H4 (cell line): ENCODE measurements at regions not wholly inside any gene's neighbourhood (a gene's known extent, or its start where the extent isn't known, plus 50 kb on each side); places are given as distances from the start of the nearest gene placed in this dataset.
"Not testable (repeated sequence)": the region's sequence is repeated elsewhere in the genome, so short reads cannot be mapped to it uniquely, and the experiment has no call there.

Experiments used
- DNase-seq: peaks from one replicate; pipeline ENCODE4 v3.0.0-alpha.2; 2015; ENCODE audit warnings: low spot score

GRCh38 chr3:94596887-94597566 is 534.2 kb downstream of the NSUN3 start:
- no peak for DNase-seq

- DNase-seq: no peak
These were observed 544.9 kb downstream of the NSUN3 start for GRCh38 chr3:94607778-94608177.

- no peak for DNase-seq
These were observed 547.0 kb downstream of the NSUN3 start for GRCh38 chr3:94609908-94610307.

DNA sequence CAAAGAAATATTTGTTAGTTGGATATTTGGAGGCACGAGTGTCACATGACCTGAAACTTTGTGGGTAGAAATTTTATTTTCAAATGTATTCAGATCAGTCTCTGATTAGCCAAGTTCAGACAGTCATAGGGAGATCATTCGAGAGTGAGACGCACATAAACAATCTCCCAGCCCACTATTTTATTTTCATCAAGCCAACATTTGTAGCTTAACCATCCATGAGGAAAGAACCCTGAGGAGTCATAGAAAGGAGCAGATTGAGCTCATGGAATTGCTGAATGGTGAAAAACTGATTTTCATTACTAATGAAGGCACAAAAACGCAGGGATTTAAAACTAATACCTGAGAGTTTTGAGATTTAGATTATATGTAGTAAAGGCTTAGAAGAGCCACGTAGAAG is 548.7 kb downstream of the NSUN3 start:
- DNase-seq: no peak

GRCh38 chr3:94612631-94613030 is 549.8 kb downstream of the NSUN3 start:
- no peak for DNase-seq

DNA sequence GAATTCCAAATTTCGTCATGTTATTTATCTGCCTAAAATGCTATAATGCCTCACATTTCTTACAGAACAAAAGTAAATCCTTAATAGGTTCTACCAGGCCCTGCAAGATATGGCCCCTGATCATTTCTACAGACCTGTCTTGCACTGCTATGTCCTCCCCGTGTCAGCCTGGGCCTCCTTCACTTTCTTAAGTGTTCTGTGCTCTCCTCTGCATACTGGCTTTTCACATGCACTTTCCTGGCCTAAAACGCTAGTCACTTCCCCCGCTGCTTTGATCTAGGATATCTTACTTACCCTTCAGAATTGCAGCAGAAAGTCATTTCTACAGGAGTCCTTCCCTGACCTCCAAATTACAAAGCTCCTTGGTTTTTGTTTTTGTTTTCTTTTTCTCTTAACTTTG is 551.3 kb downstream of the NSUN3 start:
- DNase-seq: no peak

DNA sequence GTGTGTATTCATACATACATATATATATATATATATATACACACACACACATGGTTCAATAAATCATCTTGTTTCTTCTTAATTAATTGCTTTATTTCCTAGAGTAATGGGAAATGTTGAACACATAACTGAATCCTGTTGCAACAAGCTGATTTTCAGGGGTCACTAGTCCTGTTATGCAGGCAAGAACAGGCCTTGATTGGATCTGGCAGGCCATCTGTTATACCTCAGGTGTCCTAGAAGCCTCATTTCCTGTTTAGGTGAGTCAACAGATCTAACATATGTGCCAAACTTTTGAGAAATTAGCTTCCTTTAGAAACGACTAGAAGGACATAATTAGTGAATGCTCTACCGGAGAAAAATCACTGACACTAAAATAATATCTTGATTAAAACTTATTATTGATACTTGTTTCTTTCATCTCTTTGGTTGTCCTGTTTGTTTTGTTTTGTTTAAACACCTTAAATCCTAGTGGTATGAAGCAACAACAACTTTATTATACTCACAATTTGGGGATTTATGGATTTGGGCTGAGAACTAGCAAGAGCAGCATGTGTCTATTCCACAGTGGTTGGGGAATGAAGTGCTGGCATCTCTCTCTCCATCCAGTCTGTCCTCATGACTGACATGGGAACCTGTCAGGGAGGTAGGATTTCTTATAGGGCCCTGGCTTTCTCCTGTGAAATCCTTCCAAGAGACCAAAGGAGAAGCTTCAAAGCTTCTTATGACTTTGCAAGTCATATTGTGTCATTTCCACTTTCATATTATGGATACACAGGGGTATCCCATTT is 552.6 kb downstream of the NSUN3 start:
- DNase-seq: no peak

DNA sequence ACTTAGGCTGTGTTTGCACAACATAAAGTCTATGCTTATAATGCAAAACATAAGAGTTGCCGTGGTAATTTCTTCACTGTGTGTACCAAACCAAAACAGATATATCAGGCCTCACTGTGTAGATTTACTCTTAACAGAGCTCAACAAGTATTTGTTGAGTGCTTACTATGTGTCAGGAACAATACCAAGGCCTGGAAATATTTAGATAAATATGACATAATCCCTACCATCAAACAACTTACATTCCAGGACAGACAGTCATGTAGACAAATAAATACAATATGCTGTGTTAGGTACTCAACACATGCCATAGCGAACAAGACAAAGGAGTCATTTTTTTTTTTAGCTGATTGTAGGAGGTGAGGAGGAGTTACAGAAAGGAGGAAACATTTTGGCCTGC is 554.0 kb downstream of the NSUN3 start:
- peak; percentile 10 for DNase-seq

DNA sequence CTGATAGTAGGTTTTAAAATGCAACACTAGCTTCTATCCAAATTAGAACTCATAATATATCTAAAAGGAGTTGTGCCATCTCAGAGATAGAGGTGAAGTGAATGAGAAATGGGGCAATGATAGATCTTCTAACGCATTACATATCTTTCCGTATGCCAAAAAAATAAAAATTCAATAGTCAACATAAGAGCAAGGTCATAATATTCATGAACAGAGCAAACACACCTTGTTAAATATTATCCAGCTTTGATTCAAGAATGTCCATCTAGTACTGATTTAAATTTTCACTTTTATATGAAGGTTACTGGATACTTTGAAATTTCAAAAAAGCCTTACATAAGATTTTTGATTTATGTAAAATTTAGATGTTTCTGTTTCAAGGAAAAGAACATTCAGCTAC is 554.5 kb downstream of the NSUN3 start:
- DNase-seq: no peak

GRCh38 chr3:94619643-94620042 is 556.8 kb downstream of the NSUN3 start:
- DNase-seq: no peak

DNA sequence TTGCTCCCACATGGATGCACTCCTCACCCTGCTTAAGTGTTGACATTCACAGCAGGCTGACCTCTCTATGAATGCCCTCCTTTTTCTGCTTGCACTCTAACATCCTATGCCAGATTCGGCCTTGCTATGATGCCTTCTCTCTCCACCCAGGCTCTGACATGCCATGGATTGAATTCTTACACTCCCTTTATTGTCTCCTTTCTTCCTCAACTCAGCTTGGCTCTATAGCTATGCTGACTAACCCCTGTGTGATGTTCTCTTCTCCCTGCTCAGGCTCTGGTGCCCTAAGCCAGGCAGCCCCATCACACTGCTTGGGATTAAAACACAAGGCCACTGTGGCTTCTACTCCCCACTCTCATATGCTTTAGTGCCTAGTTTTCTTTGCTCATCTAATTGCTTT is 563.7 kb downstream of the NSUN3 start:
- DNase-seq: peak; percentile 8

DNA sequence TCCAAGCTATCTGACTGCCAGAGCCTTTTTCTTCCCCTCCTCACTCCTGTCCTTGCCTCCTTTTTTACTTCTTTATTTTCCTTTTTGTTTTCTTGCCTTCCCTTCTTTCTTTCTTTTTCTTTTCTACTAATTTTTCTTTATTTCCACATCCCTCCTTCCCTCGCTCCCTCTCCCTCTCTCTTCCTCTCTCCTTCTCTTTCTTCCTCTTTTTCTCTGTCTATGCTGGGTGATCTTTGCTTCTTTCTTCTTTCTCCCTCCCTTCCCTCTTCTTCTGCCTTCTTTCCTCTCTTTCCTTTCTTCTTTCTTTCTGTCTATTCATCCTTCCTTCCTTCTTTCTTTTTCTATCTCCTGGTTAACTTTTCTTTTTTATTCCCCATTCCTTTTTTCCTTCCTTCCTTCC is 564.8 kb downstream of the NSUN3 start:
- DNase-seq: no peak

DNA sequence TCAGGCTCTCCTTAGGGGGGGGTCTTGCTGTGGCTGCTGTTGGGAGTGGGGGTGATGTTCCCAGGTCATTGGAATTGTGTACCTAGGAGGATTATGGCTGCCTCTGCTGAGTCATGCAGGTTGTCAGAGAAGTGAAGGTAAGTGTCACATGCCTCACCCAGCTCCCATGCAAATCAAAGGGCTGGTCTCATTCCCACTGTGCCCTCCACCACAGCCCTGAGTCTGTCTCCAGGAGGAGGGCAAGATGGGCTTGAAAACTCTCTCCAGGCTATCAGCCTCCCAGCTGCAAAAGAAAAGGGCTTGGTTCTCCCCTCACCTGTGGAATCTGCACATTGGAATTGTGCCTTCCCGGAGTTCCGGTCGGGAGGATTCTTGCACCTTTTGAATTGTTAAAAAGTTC is 580.5 kb downstream of the NSUN3 start:
- no peak for DNase-seq

GRCh38 chr3:94645790-94646189 is 582.9 kb downstream of the NSUN3 start:
- DNase-seq: no peak

DNA sequence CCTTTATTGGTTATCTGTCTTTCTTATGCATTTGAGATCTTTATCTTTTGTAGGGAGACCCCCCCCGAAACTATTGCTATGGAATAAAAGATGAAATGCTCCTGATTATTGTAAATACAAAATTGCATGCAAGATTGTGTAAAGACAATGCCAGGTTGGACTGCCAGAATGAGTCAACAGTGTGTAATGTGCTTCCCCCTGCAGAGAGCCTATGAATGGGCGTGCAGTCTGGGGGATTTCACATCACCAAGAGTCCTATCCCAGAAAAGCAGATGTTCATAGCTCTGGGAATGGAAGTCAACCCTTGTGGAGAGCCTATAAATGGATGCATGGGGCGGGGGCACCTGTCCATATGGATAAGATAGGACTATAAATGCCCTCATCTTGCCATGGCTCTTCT is 584.3 kb downstream of the NSUN3 start:
- DNase-seq: no peak

GRCh38 chr3:94648270-94649180 is 585.7 kb downstream of the NSUN3 start:
- not testable (repeated sequence) for DNase-seq

DNA sequence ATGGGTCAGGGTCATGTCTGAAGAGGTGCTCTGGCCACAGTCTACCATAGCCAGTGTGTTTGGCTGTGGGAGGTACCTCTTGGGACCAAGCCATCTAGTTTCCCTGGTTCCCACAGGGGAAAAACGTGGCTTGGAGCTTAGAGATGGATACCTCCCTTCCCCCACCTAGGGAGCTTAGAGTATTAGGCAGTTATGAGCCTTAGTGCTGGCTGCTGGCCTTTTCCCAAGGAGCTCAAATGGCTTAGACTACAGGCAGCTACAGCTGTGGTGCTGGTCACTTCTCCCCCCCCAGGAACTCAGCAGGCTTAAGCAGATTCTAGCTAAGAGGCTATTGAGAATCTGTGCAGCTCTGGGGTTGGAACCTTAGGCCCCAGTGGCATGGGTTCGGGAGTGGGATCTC is 591.2 kb downstream of the NSUN3 start:
- DNase-seq: peak; percentile 6

DNA sequence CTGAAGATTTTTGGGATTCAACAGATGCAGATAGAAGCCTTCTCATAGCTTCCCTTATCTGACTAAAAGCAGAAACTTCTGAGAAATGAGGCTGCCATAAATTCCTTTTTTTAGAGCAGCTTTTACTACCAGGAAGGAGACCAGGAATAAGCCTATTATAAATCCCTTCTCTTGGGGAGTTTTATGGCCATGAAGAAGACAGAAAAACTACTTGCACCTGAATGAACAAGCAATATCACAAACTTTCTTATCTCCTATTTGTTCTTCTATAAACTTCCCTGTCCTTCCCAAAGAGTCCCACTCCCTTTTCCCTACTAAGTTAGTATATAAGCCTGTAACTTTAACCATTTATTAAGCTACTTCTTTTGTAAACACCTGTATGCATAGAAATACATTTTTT is 603.1 kb downstream of the NSUN3 start:
- DNase-seq: no peak

DNA sequence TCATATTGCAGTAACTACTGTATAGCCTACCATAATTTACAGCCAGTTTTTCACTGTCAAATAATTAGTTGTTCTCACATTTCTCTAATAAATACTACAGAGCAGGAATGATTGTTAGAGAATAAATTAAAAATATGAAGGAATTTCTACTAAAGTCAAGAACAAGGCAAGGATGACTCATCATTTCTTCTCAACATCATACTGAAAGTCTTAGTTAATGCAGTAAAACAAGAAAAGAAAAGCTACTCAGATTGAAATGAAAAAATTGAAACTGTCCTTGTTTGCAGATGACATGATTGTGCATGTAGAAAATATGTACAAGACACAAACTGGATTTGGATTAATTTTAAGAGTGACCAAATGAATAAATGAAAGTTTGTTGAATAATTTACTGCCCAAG is 608.2 kb downstream of the NSUN3 start:
- no peak for DNase-seq

GRCh38 chr3:94673876-94674275 is 611.0 kb downstream of the NSUN3 start:
- no peak for DNase-seq

DNA sequence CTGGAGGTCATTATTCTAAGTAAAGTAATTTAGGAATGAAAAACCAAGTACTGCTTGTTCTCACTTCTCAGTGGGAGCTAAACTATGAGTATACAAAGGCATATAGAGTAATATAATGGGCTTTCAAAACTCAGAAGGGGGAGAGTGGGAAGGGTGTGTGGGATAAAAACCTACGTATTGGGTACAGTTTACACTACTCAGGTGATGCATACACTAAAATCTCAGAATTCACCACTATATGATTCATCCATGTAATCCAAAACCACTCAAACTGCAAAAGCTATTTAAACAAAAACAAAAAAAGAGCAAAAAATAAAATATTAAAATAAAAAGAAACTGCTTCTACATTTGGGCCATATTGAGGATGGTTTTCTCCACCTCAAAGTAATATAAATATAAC is 623.3 kb downstream of the NSUN3 start:
- DNase-seq: no peak

GRCh38 chr3:94693997-94694640 is 631.3 kb downstream of the NSUN3 start:
- no peak for DNase-seq
